H1 (cell line): ENCODE measurements at regions not wholly inside any gene's neighbourhood (a gene's known extent, or its start where the extent isn't known, plus 50 kb on each side); places are given as distances from the start of the nearest gene placed in this dataset.

Experiments used
- CTCF ChIA-PET: fragments of 300-600 bp; sonication (Branson Sonifier 250); formaldehyde crosslinking; loops from one replicate; lab custom pipeline; 2021; ENCODE audit not compliant: partially characterized antibody; lab: Charles Lee
- POLR2A ChIA-PET: fragments of 300-600 bp; sonication (Branson Sonifier 250); formaldehyde crosslinking; loops from one replicate; lab custom pipeline; 2021; ENCODE audit warnings: inconsistent platforms; ENCODE audit not compliant: partially characterized antibody; lab: Charles Lee
- DNase-seq, 2 experiments: peaks; one replicate each; pipeline versions ENCODE4 v3.0.0 to v3.0.0-alpha.2; 2010 to 2022; ENCODE audit warnings: low spot score in 2 of 2, low read depth in 1 of 2, mixed read lengths in 1 of 2
- FAIRE-seq: peaks from 2 replicates; lab custom pipeline; 2011; peaks lifted over from hg19 to GRCh38; lab: Jason Lieb, UNC
- H2AFZ ChIP-seq: 2 replicates; pipeline ENCODE4 v1.8.1; 2012; ENCODE audit warnings: low read length, inconsistent platforms
- H2AK5ac ChIP-seq: 2 replicates; pipeline ENCODE4 v1.6.1; 2013; ENCODE audit warnings: low read depth, low read length
- H2BK120ac ChIP-seq: replicated peaks from 2 replicates; pipeline ENCODE3; 2013; ENCODE audit warnings: low read depth, low read length, inconsistent platforms
- H2BK12ac ChIP-seq: 2 replicates; pipeline ENCODE4 v1.6.1; 2013; ENCODE audit warnings: low read depth, low read length
- H2BK15ac ChIP-seq: 2 replicates; pipeline ENCODE4 v1.6.1; 2013; ENCODE audit warnings: low read length
- H2BK20ac ChIP-seq: 2 replicates; pipeline ENCODE4 v1.6.1; 2013; ENCODE audit warnings: low read length
- H2BK5ac ChIP-seq: 2 replicates; pipeline ENCODE4 v1.6.1; 2013; ENCODE audit warnings: low read depth, low read length
- H3K14ac ChIP-seq: 2 replicates; pipeline ENCODE4 v1.6.1; 2013; ENCODE audit warnings: inconsistent platforms; ENCODE audit not compliant: insufficient read length
- H3K18ac ChIP-seq: 2 replicates; pipeline ENCODE4 v1.6.1; 2013; ENCODE audit warnings: low read length; ENCODE audit errors: extremely low read depth
- H3K23ac ChIP-seq: 2 replicates; pipeline ENCODE4 v1.6.1; 2013; ENCODE audit warnings: inconsistent platforms; ENCODE audit not compliant: insufficient read length
- H3K23me2 ChIP-seq: 2 replicates; pipeline ENCODE4 v1.6.1; 2013; ENCODE audit warnings: low read depth, low read length
- H3K27ac ChIP-seq: 2 replicates; pipeline ENCODE4 v1.6.1; 2011; ENCODE audit warnings: low read depth, low read length, inconsistent platforms
- H3K27me3 ChIP-seq, 4 experiments: replicated peaks in 1 of 4; 1 replicate in 1 of 4; 2 replicates in 3 of 4; pipeline versions ENCODE4 v1.6.1 to v1.8.1; 2011 to 2013; ENCODE audit warnings: low read length in 3 of 4, mild to moderate bottlenecking in 3 of 4, inconsistent platforms in 2 of 4, mixed read lengths in 2 of 4, moderate library complexity in 1 of 4; ENCODE audit not compliant: control insufficient read depth in 3 of 4, insufficient read depth in 3 of 4; ENCODE audit errors: extremely low read depth in 1 of 4
- H3K36me3 ChIP-seq, 4 experiments: 2 replicates each; pipeline versions ENCODE4 v1.6.1 to v1.8.1; 2011 to 2013; ENCODE audit warnings: mild to moderate bottlenecking in 4 of 4, low read length in 3 of 4, moderate library complexity in 2 of 4, control low read depth in 1 of 4, inconsistent platforms in 1 of 4; ENCODE audit not compliant: insufficient read depth in 4 of 4, control insufficient read depth in 2 of 4
- H3K4ac ChIP-seq: replicated peaks from 2 replicates; pipeline ENCODE3; 2013; ENCODE audit warnings: low read length, low read depth, mixed read lengths, inconsistent platforms; ENCODE audit not compliant: insufficient read length
- H3K4me1 ChIP-seq, 4 experiments: replicated peaks in 1 of 4; 1 replicate in 1 of 4; 2 replicates in 3 of 4; pipeline versions ENCODE4 v1.6.1 to v1.8.1; 2011 to 2013; ENCODE audit warnings: low read length in 3 of 4, inconsistent platforms in 2 of 4, mixed read lengths in 1 of 4; ENCODE audit not compliant: insufficient read depth in 4 of 4, control insufficient read depth in 3 of 4
- H3K4me2 ChIP-seq, 2 experiments: 2 replicates each; pipeline versions ENCODE4 v1.6.1 to v1.8.1; 2011 to 2013; ENCODE audit warnings: low read depth in 2 of 2, low read length in 2 of 2, control low read depth in 1 of 2, inconsistent platforms in 1 of 2, mild to moderate bottlenecking in 1 of 2; ENCODE audit not compliant: insufficient read depth in 1 of 2
- H3K4me3 ChIP-seq, 4 experiments: fragments of 200-600, 300-600 bp in 1 of 4; sonication (generic), shearing (Covaris generic), sonication (Bioruptor Twin) in 1 of 4; 2 replicates each; pipeline versions ENCODE4 v1.5.1 to v1.8.1; 2011 to 2016; ENCODE audit warnings: low read length in 4 of 4, low read depth in 3 of 4, control low read depth in 2 of 4, inconsistent platforms in 2 of 4, mild to moderate bottlenecking in 2 of 4, mixed read lengths in 1 of 4, moderate library complexity in 1 of 4; ENCODE audit not compliant: insufficient read depth in 2 of 4; ENCODE audit errors: extremely low read depth in 1 of 4
- H3K56ac ChIP-seq: replicated peaks from 2 replicates; pipeline ENCODE3; 2013; ENCODE audit warnings: low read depth, mild to moderate bottlenecking, mixed read lengths, low read length, inconsistent platforms; ENCODE audit not compliant: insufficient read length
- H3K79me1 ChIP-seq: 2 replicates; pipeline ENCODE4 v1.6.1; 2013; ENCODE audit warnings: low read depth, low read length, control low read depth
- H3K79me2 ChIP-seq, 2 experiments: 2 replicates each; pipeline versions ENCODE4 v1.6.1 to v1.8.1; 2012 to 2013; ENCODE audit warnings: low read length in 2 of 2, mild to moderate bottlenecking in 2 of 2, inconsistent platforms in 1 of 2; ENCODE audit not compliant: insufficient read depth in 2 of 2, control insufficient read depth in 1 of 2
- H3K9ac ChIP-seq, 4 experiments: replicated peaks in 1 of 4; 1 replicate in 1 of 4; 2 replicates in 3 of 4; pipeline versions ENCODE4 v1.6.1 to v1.8.1; 2011 to 2013; ENCODE audit warnings: low read depth in 3 of 4, low read length in 3 of 4, control low read depth in 2 of 4, mild to moderate bottlenecking in 2 of 4, moderate library complexity in 2 of 4, inconsistent platforms in 1 of 4; ENCODE audit errors: extremely low read depth in 1 of 4
- H3K9me3 ChIP-seq, 2 experiments: 2 replicates each; pipeline versions ENCODE4 v1.6.1 to v1.8.1; 2012 to 2013; ENCODE audit warnings: mild to moderate bottlenecking in 2 of 2, moderate library complexity in 2 of 2, control low read depth in 1 of 2, inconsistent platforms in 1 of 2, low read depth in 1 of 2, low read length in 1 of 2, mixed read lengths in 1 of 2; ENCODE audit not compliant: insufficient read depth in 2 of 2
- H4K20me1 ChIP-seq, 2 experiments: replicated peaks in 1 of 2; 2 replicates each; pipeline versions ENCODE3 to v1.8.1; 2011 to 2013; ENCODE audit warnings: inconsistent platforms in 2 of 2, low read length in 2 of 2, mild to moderate bottlenecking in 1 of 2; ENCODE audit not compliant: insufficient read depth in 2 of 2, control insufficient read depth in 1 of 2
- H4K5ac ChIP-seq: 2 replicates; pipeline ENCODE4 v1.6.1; 2013; ENCODE audit warnings: low read length, low read depth, mixed read lengths, inconsistent platforms; ENCODE audit not compliant: insufficient read length
- H4K8ac ChIP-seq: 2 replicates; pipeline ENCODE4 v1.8.0; 2013; ENCODE audit warnings: mild to moderate bottlenecking, moderate library complexity, low read length, inconsistent platforms; ENCODE audit not compliant: insufficient read depth; ENCODE audit errors: extremely low read depth
- H4K91ac ChIP-seq: replicated peaks from 2 replicates; pipeline ENCODE3; 2013; ENCODE audit warnings: low read length, mixed read lengths, inconsistent platforms; ENCODE audit not compliant: insufficient read length
- CBX5 ChIP-seq: fragments of 300-800, 300-1000 bp; sonication (generic); IDR thresholded peaks from 2 replicates; pipeline ENCODE4 v1.7.1; 2016; ENCODE audit warnings: antibody characterized with exemption, low read length, low read depth
- CHD1 ChIP-seq: IDR thresholded peaks from 2 replicates; pipeline ENCODE4 v1.6.1; 2012; ENCODE audit warnings: low read depth, low read length, improper control_type of control experiment
- JUN ChIP-seq: IDR thresholded peaks from 2 replicates; pipeline ENCODE4 v1.6.1; 2011; ENCODE audit warnings: low read depth, mild to moderate bottlenecking, improper control_type of control experiment, low read length
- JUND ChIP-seq: IDR thresholded peaks from 2 replicates; pipeline ENCODE4 v1.6.1; 2011; ENCODE audit warnings: mild to moderate bottlenecking, improper control_type of control experiment, low read length
- PHF8 ChIP-seq: fragments of 200-600 bp; sonication (generic); conservative IDR thresholded peaks from 2 replicates; pipeline ENCODE4 v1.7.1; 2012; ENCODE audit warnings: low read depth, mild to moderate bottlenecking, inconsistent platforms, low read length, moderate library complexity
- POLR2A ChIP-seq, 2 experiments: IDR thresholded peaks; 1 replicate in 1 of 2; 2 replicates in 1 of 2; pipeline ENCODE4 v1.6.1; 2011; ENCODE audit warnings: low read depth in 2 of 2, low read length in 2 of 2, mild to moderate bottlenecking in 2 of 2; ENCODE audit errors: control extremely low read depth in 1 of 2
- TEAD4 ChIP-seq: IDR thresholded peaks from 2 replicates; pipeline ENCODE4 v1.6.1; 2012; ENCODE audit warnings: low read depth, low read length, inconsistent platforms, mixed read lengths
- USF2 ChIP-seq: IDR thresholded peaks from 2 replicates; pipeline ENCODE4 v1.6.1; 2011; ENCODE audit warnings: low read length, improper control_type of control experiment
- ZNF274 ChIP-seq: IDR thresholded peaks from 2 replicates; pipeline ENCODE4 v1.7.0; 2012; ENCODE audit warnings: low read length, borderline replicate concordance; ENCODE audit errors: extremely low read depth
- WGBS, 2 experiments: shearing (Covaris generic) in 1 of 2; methylation state at CpG; one replicate each; pipeline versions ENCODE4 v1.1.6 to v1.1.7; 2013 to 2015; ENCODE audit warnings: low lambda C conversion rate in 2 of 2, mixed read lengths in 2 of 2, inconsistent platforms in 1 of 2, low coverage in 1 of 2, missing lambda C conversion rate in 1 of 2; ENCODE audit not compliant: insufficient replicate concordance in 2 of 2, insufficient coverage in 1 of 2, insufficient read length in 1 of 2; ENCODE audit errors: extremely low coverage in 1 of 2, missing lambda C conversion rate in 1 of 2; 5-methylcytosine and 5-hydroxymethylcytosine counted together
- TF ChIP-seq, protein P1 (sequence below): IDR thresholded peaks from 2 replicates; pipeline ENCODE4 v1.6.1; 2012; ENCODE audit warnings: inconsistent platforms

GRCh38 chr9:85471791-85472190, 270.0 kb downstream of the AGTPBP1 start:
- FAIRE-seq = no peak
- no peaks in the 10 kb centered on the region for H3K27me3 ChIP-seq
- H2BK15ac ChIP-seq = no peak overlapping the region
- no peak overlapping the region for H4K5ac ChIP-seq
- no peak overlapping the region for H2AFZ ChIP-seq
- H4K91ac ChIP-seq = no peak overlapping the region
- TF ChIP-seq PHF8 (no peak), CHD1 (no peak), USF2 (no peak), ZNF274 (no peak), CBX5 (no peak), TEAD4 (no peak), JUN (no peak), POLR2A (IDR thresholded peaks at IDR 0.05; ENCODE audit: control extremely low read depth in 1 of 2, low read depth in 2 of 2, low read length in 2 of 2) (no peak), JUND (no peak)
- TF ChIP-seq, protein P1, sequence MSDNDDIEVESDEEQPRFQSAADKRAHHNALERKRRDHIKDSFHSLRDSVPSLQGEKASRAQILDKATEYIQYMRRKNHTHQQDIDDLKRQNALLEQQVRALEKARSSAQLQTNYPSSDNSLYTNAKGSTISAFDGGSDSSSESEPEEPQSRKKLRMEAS = no peak
- no peak overlapping the region for H2BK12ac ChIP-seq
- H3K14ac ChIP-seq = no peak overlapping the region
- no peak overlapping the region for H3K56ac ChIP-seq
- H4K8ac ChIP-seq = no peak overlapping the region
- no peak for DNase-seq
- no peaks in the 10 kb centered on the region for H3K23me2 ChIP-seq
- ChIA-PET CTCF (interaction anchor here (1.4 kb wide), 1 partner anchor 32 kb away, joined by 3 read pairs; no protein-coding TSS in a partner anchor), POLR2A (no interaction called here)
- peaks cover 0 to 2% (median 0%) of the 10 kb centered on the region in 4 experiments; a peak in 1 of 7 replicates for H3K4me1 ChIP-seq
- peaks cover 12 to 18% of the 10 kb centered on the region in 2 experiments for H3K9me3 ChIP-seq
- H2BK5ac ChIP-seq = no peak overlapping the region
- no peak overlapping the region for H3K4me2 ChIP-seq
- no peak overlapping the region for H3K18ac ChIP-seq
- 93% methylated on average over 1 of the region's 1 CpG; no CpG with 5 or more reads in 1 of the 2 experiments for WGBS, 2 experiments
- no peak overlapping the region for H2BK20ac ChIP-seq
- H2BK120ac ChIP-seq = no peak overlapping the region
- no peak overlapping the region for H3K4ac ChIP-seq
- H3K9ac ChIP-seq = no peak overlapping the region
- no peaks in the 10 kb centered on the region; a peak in 1 of 8 replicates for H3K36me3 ChIP-seq
- no peaks in the 10 kb centered on the region for H3K79me1 ChIP-seq
- no peaks in the 10 kb centered on the region for H4K20me1 ChIP-seq
- H3K27ac ChIP-seq = no peak overlapping the region
- no peak overlapping the region for H3K23ac ChIP-seq
- no peak overlapping the region for H3K4me3 ChIP-seq
- H3K79me2 ChIP-seq = no peaks in the 10 kb centered on the region
- H2AK5ac ChIP-seq = no peak overlapping the region
